ENCODE measurements at regions not wholly inside any gene's neighbourhood (a gene's known extent, or its start where the extent isn't known, plus 50 kb on each side); places are given as distances from the start of the nearest gene placed in this dataset.

DNA sequence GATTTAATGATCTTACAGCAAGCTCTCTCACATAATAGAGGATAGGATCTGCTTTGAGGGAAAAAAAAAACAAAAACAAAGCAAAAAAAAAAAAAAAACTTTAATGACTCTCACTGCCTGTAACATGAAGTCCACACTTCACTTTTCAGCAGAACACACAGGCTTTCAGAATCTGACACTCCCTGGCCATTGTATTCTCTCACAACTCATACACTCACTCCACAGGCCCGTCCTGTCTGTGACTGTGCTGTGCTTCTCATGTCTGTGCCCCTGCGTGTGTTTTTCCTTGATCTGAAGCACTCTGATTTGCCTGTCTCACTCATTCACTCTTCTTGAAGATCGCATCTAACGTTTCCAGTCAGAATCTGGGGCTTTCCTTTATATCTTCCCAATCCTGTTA is 460.8 kb downstream of the TMA16 start:
- TF ChIP-seq, protein P1, sequence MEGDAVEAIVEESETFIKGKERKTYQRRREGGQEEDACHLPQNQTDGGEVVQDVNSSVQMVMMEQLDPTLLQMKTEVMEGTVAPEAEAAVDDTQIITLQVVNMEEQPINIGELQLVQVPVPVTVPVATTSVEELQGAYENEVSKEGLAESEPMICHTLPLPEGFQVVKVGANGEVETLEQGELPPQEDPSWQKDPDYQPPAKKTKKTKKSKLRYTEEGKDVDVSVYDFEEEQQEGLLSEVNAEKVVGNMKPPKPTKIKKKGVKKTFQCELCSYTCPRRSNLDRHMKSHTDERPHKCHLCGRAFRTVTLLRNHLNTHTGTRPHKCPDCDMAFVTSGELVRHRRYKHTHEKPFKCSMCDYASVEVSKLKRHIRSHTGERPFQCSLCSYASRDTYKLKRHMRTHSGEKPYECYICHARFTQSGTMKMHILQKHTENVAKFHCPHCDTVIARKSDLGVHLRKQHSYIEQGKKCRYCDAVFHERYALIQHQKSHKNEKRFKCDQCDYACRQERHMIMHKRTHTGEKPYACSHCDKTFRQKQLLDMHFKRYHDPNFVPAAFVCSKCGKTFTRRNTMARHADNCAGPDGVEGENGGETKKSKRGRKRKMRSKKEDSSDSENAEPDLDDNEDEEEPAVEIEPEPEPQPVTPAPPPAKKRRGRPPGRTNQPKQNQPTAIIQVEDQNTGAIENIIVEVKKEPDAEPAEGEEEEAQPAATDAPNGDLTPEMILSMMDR (IDR thresholded peaks at IDR 0.05; ENCODE audit: low read depth, low read length), result no peak
- Histone ChIP-seq H3K4me3 (no peak overlapping the region), H3K36me3 (no peaks in the 10 kb centered on the region), H3K27me3 (no peaks in the 10 kb centered on the region), H3K9me3 (ENCODE audit: low read depth) (no peaks in the 10 kb centered on the region), H3K4me1 (ENCODE audit: low read depth) (no peaks in the 10 kb centered on the region), H3K27ac (no peak overlapping the region)
- no peak for DNase-seq (ENCODE audit: low read depth in 1 of 2, low spot score in 1 of 2)

DNA sequence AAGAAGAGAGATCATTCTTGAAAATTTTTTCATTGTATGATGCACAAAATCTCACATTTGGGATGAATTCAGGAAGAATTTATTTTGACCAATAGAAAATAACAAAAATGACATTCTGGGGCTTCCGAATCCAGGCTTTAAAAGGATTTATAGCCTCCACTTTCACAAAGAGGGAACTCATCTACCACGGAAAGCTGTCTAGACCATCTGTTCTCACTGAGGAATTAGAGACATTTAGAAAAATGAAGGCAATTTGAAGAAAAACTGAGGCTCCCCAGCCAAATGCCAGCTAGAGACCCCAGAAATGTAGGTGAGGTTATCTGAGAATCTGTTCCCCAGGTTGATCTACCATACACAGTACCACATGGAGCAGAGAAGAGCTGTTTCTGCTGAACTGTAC is 464.3 kb downstream of the TMA16 start:
- H3K27me3 ChIP-seq, result no peaks in the 10 kb centered on the region
- TF ChIP-seq, protein P1 (IDR thresholded peaks at IDR 0.05; ENCODE audit: low read depth, low read length), result no peak
- DNase-seq (ENCODE audit: low read depth in 1 of 2, low spot score in 1 of 2), result no peak
- no peaks in the 10 kb centered on the region for H3K36me3 ChIP-seq
- H3K4me1 ChIP-seq (ENCODE audit: low read depth), result no peaks in the 10 kb centered on the region
- H3K27ac ChIP-seq, result no peak overlapping the region
- H3K9me3 ChIP-seq (ENCODE audit: low read depth), result no peaks in the 10 kb centered on the region
- no peak overlapping the region for H3K4me3 ChIP-seq

DNA sequence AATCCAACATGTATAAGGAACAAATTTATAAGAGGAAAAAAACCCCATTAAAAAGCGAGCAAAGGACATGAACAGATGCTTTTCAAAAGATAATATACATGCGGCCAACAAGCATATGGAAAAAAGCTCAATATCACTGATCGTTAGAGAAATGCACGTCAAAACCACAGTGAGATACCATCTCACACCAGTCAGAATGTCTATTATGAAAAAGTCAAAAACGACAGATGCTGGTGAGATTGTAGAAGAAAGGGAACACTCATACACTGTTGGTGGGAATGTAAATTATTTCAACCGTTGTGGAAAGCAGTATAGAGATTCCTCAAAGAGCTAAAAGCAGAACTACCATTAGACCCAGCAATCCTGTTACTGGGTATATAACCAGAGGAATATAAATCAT is 465.4 kb downstream of the TMA16 start:
- no peak overlapping the region for H3K4me3 ChIP-seq
- no peak overlapping the region for H3K27ac ChIP-seq
- no peak for DNase-seq (ENCODE audit: low read depth in 1 of 2, low spot score in 1 of 2)
- no peaks in the 10 kb centered on the region for H3K36me3 ChIP-seq
- H3K27me3 ChIP-seq, result no peaks in the 10 kb centered on the region
- H3K4me1 ChIP-seq (ENCODE audit: low read depth), result no peaks in the 10 kb centered on the region
- TF ChIP-seq, protein P1 (IDR thresholded peaks at IDR 0.05; ENCODE audit: low read depth, low read length), result no peak
- no peaks in the 10 kb centered on the region for H3K9me3 ChIP-seq (ENCODE audit: low read depth)

DNA sequence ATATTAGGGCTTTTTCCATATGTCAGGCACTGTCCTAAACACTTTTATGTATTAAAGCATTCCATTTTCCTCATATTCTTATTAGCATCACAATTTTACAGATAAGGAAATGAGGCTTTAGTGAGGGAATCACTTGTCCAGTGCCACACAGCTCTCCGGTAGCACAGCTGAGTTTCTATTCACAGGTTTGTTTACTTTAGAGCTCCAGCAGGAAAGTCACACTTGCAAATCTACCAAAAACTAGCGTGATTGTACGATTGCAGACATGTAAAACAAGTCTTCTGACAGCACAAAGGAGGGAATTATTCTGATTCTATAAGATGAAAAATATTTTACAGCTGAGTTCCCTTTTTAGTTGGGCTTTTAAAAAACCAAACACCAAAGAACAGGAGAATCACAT is 472.1 kb downstream of the TMA16 start:
- Histone ChIP-seq H3K36me3 (no peaks in the 10 kb centered on the region), H3K27me3 (no peaks in the 10 kb centered on the region), H3K27ac (no peak overlapping the region), H3K9me3 (ENCODE audit: low read depth) (no peaks in the 10 kb centered on the region), H3K4me1 (ENCODE audit: low read depth) (peaks cover 6% of the 10 kb centered on the region), H3K4me3 (no peak overlapping the region)
- TF ChIP-seq, protein P1 (IDR thresholded peaks at IDR 0.05; ENCODE audit: low read depth, low read length), result no peak
- no peak for DNase-seq (ENCODE audit: low read depth in 1 of 2, low spot score in 1 of 2)

DNA sequence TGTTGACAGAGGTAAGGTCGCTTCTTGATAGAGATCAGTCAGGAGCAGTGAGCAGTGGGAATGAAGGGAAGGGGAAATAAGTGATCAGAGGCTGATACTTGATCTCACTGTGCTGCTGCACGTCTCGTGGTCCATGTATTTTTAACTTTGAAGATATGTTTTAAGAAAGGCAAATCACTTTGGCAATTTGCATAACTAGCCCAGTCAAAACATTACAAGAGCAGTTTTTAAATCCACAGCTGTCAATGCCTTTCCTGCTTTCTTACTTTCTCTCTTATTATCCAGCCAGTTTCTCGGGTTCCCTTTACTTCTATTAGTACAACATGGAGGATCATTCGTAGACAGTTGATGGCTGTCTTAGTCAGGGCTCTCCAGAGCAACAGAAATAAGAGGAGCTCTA is 472.8 kb downstream of the TMA16 start:
- Histone ChIP-seq H3K27me3 (no peaks in the 10 kb centered on the region), H3K9me3 (ENCODE audit: low read depth) (no peaks in the 10 kb centered on the region), H3K4me1 (ENCODE audit: low read depth) (peaks cover 6% of the 10 kb centered on the region), H3K36me3 (no peaks in the 10 kb centered on the region), H3K27ac (no peak overlapping the region), H3K4me3 (no peak overlapping the region)
- DNase-seq (ENCODE audit: low read depth in 1 of 2, low spot score in 1 of 2), result no peak
- TF ChIP-seq, protein P1 (IDR thresholded peaks at IDR 0.05; ENCODE audit: low read depth, low read length), result no peak

DNA sequence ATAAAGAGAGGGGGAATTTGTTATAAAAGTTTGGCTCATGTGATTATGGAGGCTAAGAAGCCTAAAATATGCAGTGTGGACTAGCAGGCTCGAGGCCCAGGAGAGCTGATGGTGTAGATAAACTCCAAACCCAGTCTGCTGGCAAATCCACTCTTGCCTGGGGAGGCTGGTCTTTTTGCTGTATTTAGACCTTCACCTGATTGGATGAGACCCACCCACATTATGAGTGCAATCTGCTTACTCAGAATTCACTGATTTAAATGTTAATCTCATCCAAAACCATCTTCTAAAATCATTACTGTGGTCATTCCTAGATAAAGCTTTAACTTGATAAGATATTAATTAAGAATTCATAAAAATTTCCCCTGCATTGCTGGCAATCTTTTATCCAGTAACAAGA is 473.2 kb downstream of the TMA16 start:
- DNase-seq (ENCODE audit: low read depth in 1 of 2, low spot score in 1 of 2), result no peak
- Histone ChIP-seq H3K4me3 (no peak overlapping the region), H3K27me3 (no peaks in the 10 kb centered on the region), H3K4me1 (ENCODE audit: low read depth) (peaks cover 6% of the 10 kb centered on the region), H3K36me3 (no peaks in the 10 kb centered on the region), H3K27ac (no peak overlapping the region), H3K9me3 (ENCODE audit: low read depth) (no peaks in the 10 kb centered on the region)
- TF ChIP-seq, protein P1 (IDR thresholded peaks at IDR 0.05; ENCODE audit: low read depth, low read length), result no peak
